HG03060 (cell line): ENCODE measurements at regions not wholly inside any gene's neighbourhood (a gene's known extent, or its start where the extent isn't known, plus 50 kb on each side); places are given as distances from the start of the nearest gene placed in this dataset.
"Not testable (repeated sequence)": the region's sequence is repeated elsewhere in the genome, so short reads cannot be mapped to it uniquely, and the experiment has no call there.

Experiments used
- ATAC-seq: cut with Tn5 transposase; IDR thresholded peaks from one replicate; pipeline ENCODE4 v1.9.1; 2021; ENCODE audit warnings: low read depth, moderate number of reproducible peaks; ENCODE audit not compliant: unreplicated experiment

GRCh38 chr18:22726469-22726868 is 206.7 kb upstream of the RBBP8 start:
- ATAC-seq: no peak

- ATAC-seq: no peak
Observed at GRCh38 chr18:22728016-22728415, 205.1 kb upstream of the RBBP8 start.

GRCh38 chr18:22728481-22729105 is 204.5 kb upstream of the RBBP8 start:
- ATAC-seq: no peak

GRCh38 chr18:22731398-22731797 is 201.7 kb upstream of the RBBP8 start:
- ATAC-seq: no peak

- no peak for ATAC-seq
Observed at GRCh38 chr18:22734105-22734661, 198.9 kb upstream of the RBBP8 start.

GRCh38 chr18:22734791-22735627 is 198.1 kb upstream of the RBBP8 start:
- no peak for ATAC-seq

GRCh38 chr18:22737054-22737453 is 196.1 kb upstream of the RBBP8 start:
- no peak for ATAC-seq

- ATAC-seq: no peak
Observed at GRCh38 chr18:22739061-22739642, 194.0 kb upstream of the RBBP8 start.

- ATAC-seq: no peak
Observed at GRCh38 chr18:22739789-22740188, 193.3 kb upstream of the RBBP8 start.

GRCh38 chr18:22741318-22741717 is 191.8 kb upstream of the RBBP8 start:
- ATAC-seq: no peak

- no peak for ATAC-seq
Observed at GRCh38 chr18:22742409-22742808, 190.7 kb upstream of the RBBP8 start.

GRCh38 chr18:22745966-22746365 is 187.2 kb upstream of the RBBP8 start:
- ATAC-seq: no peak

- ATAC-seq: no peak
Observed at GRCh38 chr18:22752014-22752413, 181.1 kb upstream of the RBBP8 start.

GRCh38 chr18:22753130-22753831 is 179.8 kb upstream of the RBBP8 start:
- no peak for ATAC-seq

- not testable (repeated sequence) for ATAC-seq
Observed at GRCh38 chr18:22764005-22764404, 169.1 kb upstream of the RBBP8 start.

- ATAC-seq: no peak
Observed at GRCh38 chr18:22765896-22766295, 167.2 kb upstream of the RBBP8 start.

GRCh38 chr18:22767653-22768052 is 165.5 kb upstream of the RBBP8 start:
- ATAC-seq: no peak

- no peak for ATAC-seq
Observed at GRCh38 chr18:22773944-22774343, 159.2 kb upstream of the RBBP8 start.

GRCh38 chr18:22778996-22779395 is 154.1 kb upstream of the RBBP8 start:
- ATAC-seq: no peak

- no peak for ATAC-seq
Observed at GRCh38 chr18:22783245-22783644, 149.9 kb upstream of the RBBP8 start.

- no peak for ATAC-seq
Observed at GRCh38 chr18:22783662-22784076, 149.5 kb upstream of the RBBP8 start.
